ENCODE measurements at regions not wholly inside any gene's neighbourhood (a gene's known extent, or its start where the extent isn't known, plus 50 kb on each side); places are given as distances from the start of the nearest gene placed in this dataset.
"Not testable (repeated sequence)": the region's sequence is repeated elsewhere in the genome, so short reads cannot be mapped to it uniquely, and the experiment has no call there.

GRCh38 chr1:149157409-149157808 lies 54.1 kb upstream of the NBPF9 start:
- DNase-seq; H3K36me3 Mint-ChIP-seq (ENCODE audit: low read depth); POLR2A ChIA-PET; ATAC-seq; H3K9me3 Mint-ChIP-seq (ENCODE audit: insufficient read depth); H3K27me3 Mint-ChIP-seq (ENCODE audit: low read depth); CTCF ChIA-PET: not testable (repeated sequence)
- peak overlapping the region; percentile 69 for H3K27ac Mint-ChIP-seq
- peak overlapping the region; percentile 13 for H3K4me3 Mint-ChIP-seq
- H3K4me1 Mint-ChIP-seq (ENCODE audit: low read depth): peaks cover 16% of the 10 kb centered on the region

GRCh38 chr1:149158308-149158707 lies 55.0 kb upstream of the NBPF9 start:
- H3K36me3 Mint-ChIP-seq (ENCODE audit: low read depth); POLR2A ChIA-PET; ATAC-seq; H3K9me3 Mint-ChIP-seq (ENCODE audit: insufficient read depth); H3K4me3 Mint-ChIP-seq; H3K27ac Mint-ChIP-seq; DNase-seq; CTCF ChIA-PET; H3K27me3 Mint-ChIP-seq (ENCODE audit: low read depth): not testable (repeated sequence)
- peaks cover 16% of the 10 kb centered on the region for H3K4me1 Mint-ChIP-seq (ENCODE audit: low read depth)

GRCh38 chr1:149163063-149163444 lies 59.7 kb upstream of the NBPF9 start:
- CTCF ChIA-PET; H3K27ac Mint-ChIP-seq; H3K27me3 Mint-ChIP-seq (ENCODE audit: low read depth); H3K9me3 Mint-ChIP-seq (ENCODE audit: insufficient read depth); DNase-seq; POLR2A ChIA-PET; H3K4me3 Mint-ChIP-seq; H3K36me3 Mint-ChIP-seq (ENCODE audit: low read depth): not testable (repeated sequence)
- peaks cover 12% of the 10 kb centered on the region for H3K4me1 Mint-ChIP-seq (ENCODE audit: low read depth)
- ATAC-seq: peak; percentile 91

- CTCF ChIA-PET; H3K27me3 Mint-ChIP-seq (ENCODE audit: low read depth); H3K36me3 Mint-ChIP-seq (ENCODE audit: low read depth); H3K4me1 Mint-ChIP-seq (ENCODE audit: low read depth); ATAC-seq; POLR2A ChIA-PET; H3K9me3 Mint-ChIP-seq (ENCODE audit: insufficient read depth): not testable (repeated sequence)
- peak; percentile 31 for DNase-seq
- peak overlapping the region; percentile 61 for H3K27ac Mint-ChIP-seq
- H3K4me3 Mint-ChIP-seq: peak overlapping the region; percentile 72
These were observed 71.4 kb upstream of the NBPF9 start for GRCh38 chr1:149174765-149175164.

- CTCF ChIA-PET; POLR2A ChIA-PET; H3K27me3 Mint-ChIP-seq (ENCODE audit: low read depth); H3K36me3 Mint-ChIP-seq (ENCODE audit: low read depth); ATAC-seq; H3K9me3 Mint-ChIP-seq (ENCODE audit: insufficient read depth); H3K4me1 Mint-ChIP-seq (ENCODE audit: low read depth): not testable (repeated sequence)
- peak; percentile 32 for DNase-seq
- H3K4me3 Mint-ChIP-seq: peak overlapping the region; percentile 66
- peak overlapping the region; percentile 72 for H3K27ac Mint-ChIP-seq
These were observed 72.5 kb upstream of the NBPF9 start for GRCh38 chr1:149175812-149176211.

- peak; percentile 66 for DNase-seq
- peak overlapping the region; percentile 87 for H3K27ac Mint-ChIP-seq
- CTCF ChIA-PET; H3K9me3 Mint-ChIP-seq (ENCODE audit: insufficient read depth); H3K4me1 Mint-ChIP-seq (ENCODE audit: low read depth); H3K27me3 Mint-ChIP-seq (ENCODE audit: low read depth); POLR2A ChIA-PET; ATAC-seq; H3K36me3 Mint-ChIP-seq (ENCODE audit: low read depth): not testable (repeated sequence)
- peak overlapping the region; percentile 79 for H3K4me3 Mint-ChIP-seq
These were observed 73.3 kb upstream of the NBPF9 start for GRCh38 chr1:149176453-149177316.

GRCh38 chr1:149190742-149191141 lies 87.4 kb upstream of the NBPF9 start:
- DNase-seq; H3K36me3 Mint-ChIP-seq (ENCODE audit: low read depth); H3K4me3 Mint-ChIP-seq; H3K4me1 Mint-ChIP-seq (ENCODE audit: low read depth); H3K9me3 Mint-ChIP-seq (ENCODE audit: insufficient read depth); CTCF ChIA-PET; POLR2A ChIA-PET; ATAC-seq; H3K27me3 Mint-ChIP-seq (ENCODE audit: low read depth); H3K27ac Mint-ChIP-seq: not testable (repeated sequence)

GRCh38 chr1:149196651-149197050 lies 93.3 kb upstream of the NBPF9 start:
- H3K4me3 Mint-ChIP-seq; H3K27me3 Mint-ChIP-seq (ENCODE audit: low read depth); H3K36me3 Mint-ChIP-seq (ENCODE audit: low read depth); H3K9me3 Mint-ChIP-seq (ENCODE audit: insufficient read depth); ATAC-seq; DNase-seq; H3K27ac Mint-ChIP-seq; POLR2A ChIA-PET; H3K4me1 Mint-ChIP-seq (ENCODE audit: low read depth); CTCF ChIA-PET: not testable (repeated sequence)

GRCh38 chr1:149200567-149200966 lies 97.2 kb upstream of the NBPF9 start:
- H3K27me3 Mint-ChIP-seq (ENCODE audit: low read depth); H3K27ac Mint-ChIP-seq; CTCF ChIA-PET; H3K36me3 Mint-ChIP-seq (ENCODE audit: low read depth); DNase-seq; H3K4me1 Mint-ChIP-seq (ENCODE audit: low read depth); H3K4me3 Mint-ChIP-seq; POLR2A ChIA-PET; ATAC-seq; H3K9me3 Mint-ChIP-seq (ENCODE audit: insufficient read depth): not testable (repeated sequence)

GRCh38 chr1:149202283-149202682 lies 98.9 kb upstream of the NBPF9 start:
- H3K9me3 Mint-ChIP-seq (ENCODE audit: insufficient read depth); H3K4me3 Mint-ChIP-seq; CTCF ChIA-PET; H3K36me3 Mint-ChIP-seq (ENCODE audit: low read depth); H3K4me1 Mint-ChIP-seq (ENCODE audit: low read depth); H3K27ac Mint-ChIP-seq; ATAC-seq; H3K27me3 Mint-ChIP-seq (ENCODE audit: low read depth); DNase-seq; POLR2A ChIA-PET: not testable (repeated sequence)

GRCh38 chr1:149204396-149204795 lies 101.0 kb upstream of the NBPF9 start:
- H3K27me3 Mint-ChIP-seq (ENCODE audit: low read depth); H3K4me1 Mint-ChIP-seq (ENCODE audit: low read depth); POLR2A ChIA-PET; H3K4me3 Mint-ChIP-seq; CTCF ChIA-PET; DNase-seq; ATAC-seq; H3K27ac Mint-ChIP-seq; H3K36me3 Mint-ChIP-seq (ENCODE audit: low read depth); H3K9me3 Mint-ChIP-seq (ENCODE audit: insufficient read depth): not testable (repeated sequence)

GRCh38 chr1:149208836-149209235 lies 105.5 kb upstream of the NBPF9 start:
- H3K9me3 Mint-ChIP-seq (ENCODE audit: insufficient read depth); H3K4me3 Mint-ChIP-seq; CTCF ChIA-PET; ATAC-seq; POLR2A ChIA-PET; H3K36me3 Mint-ChIP-seq (ENCODE audit: low read depth); H3K4me1 Mint-ChIP-seq (ENCODE audit: low read depth); H3K27me3 Mint-ChIP-seq (ENCODE audit: low read depth); DNase-seq; H3K27ac Mint-ChIP-seq: not testable (repeated sequence)
